AML-193 (cell line): ENCODE measurements at regions not wholly inside any gene's neighbourhood (a gene's known extent, or its start where the extent isn't known, plus 50 kb on each side); places are given as distances from the start of the nearest gene placed in this dataset.

Source experiments
- DNase-seq, 2 experiments: peaks; one replicate each; lab custom pipeline; 2025; lab: John Stamatoyannopoulos, UW

GRCh38 chr14:25101276-25101675, 51.3 kb upstream of the STXBP6 start:
- DNase-seq: no peak
